ENCODE measurements at regions not wholly inside any gene's neighbourhood (a gene's known extent, or its start where the extent isn't known, plus 50 kb on each side); places are given as distances from the start of the nearest gene placed in this dataset.

DNA sequence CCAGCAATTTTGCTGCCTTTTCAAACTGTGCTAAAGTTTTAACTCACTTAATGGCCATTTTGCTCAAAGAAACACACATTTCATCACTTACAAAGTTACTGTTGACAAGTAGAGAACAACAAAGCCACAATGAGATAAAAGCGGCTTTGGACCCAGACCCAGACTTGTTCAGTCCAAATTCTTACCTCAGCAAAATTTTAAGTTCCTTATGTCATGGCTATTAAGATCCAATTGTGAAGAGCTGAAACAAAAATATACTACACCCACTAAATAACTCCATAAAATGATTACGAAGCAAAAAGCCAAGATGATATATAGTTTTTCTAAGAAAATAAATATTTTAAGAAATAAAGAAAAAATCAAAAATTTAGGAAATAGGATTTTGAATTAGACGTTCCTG, 137.0 kb upstream of the INPP4B start:
- TF ChIP-seq, protein P1, sequence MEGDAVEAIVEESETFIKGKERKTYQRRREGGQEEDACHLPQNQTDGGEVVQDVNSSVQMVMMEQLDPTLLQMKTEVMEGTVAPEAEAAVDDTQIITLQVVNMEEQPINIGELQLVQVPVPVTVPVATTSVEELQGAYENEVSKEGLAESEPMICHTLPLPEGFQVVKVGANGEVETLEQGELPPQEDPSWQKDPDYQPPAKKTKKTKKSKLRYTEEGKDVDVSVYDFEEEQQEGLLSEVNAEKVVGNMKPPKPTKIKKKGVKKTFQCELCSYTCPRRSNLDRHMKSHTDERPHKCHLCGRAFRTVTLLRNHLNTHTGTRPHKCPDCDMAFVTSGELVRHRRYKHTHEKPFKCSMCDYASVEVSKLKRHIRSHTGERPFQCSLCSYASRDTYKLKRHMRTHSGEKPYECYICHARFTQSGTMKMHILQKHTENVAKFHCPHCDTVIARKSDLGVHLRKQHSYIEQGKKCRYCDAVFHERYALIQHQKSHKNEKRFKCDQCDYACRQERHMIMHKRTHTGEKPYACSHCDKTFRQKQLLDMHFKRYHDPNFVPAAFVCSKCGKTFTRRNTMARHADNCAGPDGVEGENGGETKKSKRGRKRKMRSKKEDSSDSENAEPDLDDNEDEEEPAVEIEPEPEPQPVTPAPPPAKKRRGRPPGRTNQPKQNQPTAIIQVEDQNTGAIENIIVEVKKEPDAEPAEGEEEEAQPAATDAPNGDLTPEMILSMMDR (IDR thresholded peaks at IDR 0.05) = no peak
- TF ChIP-seq POLR2A (IDR thresholded peaks at IDR 0.05) = no peak

Measured in body of pancreas (tissue), 4 donors.